Heart left ventricle (tissue), 16 donors: ENCODE measurements at regions not wholly inside any gene's neighbourhood (a gene's known extent, or its start where the extent isn't known, plus 50 kb on each side); places are given as distances from the start of the nearest gene placed in this dataset.
A peak's percentile ranks its signal among the peaks of the same experiment; 100 is the strongest.

ENCODE experiments used
- ATAC-seq, 4 donors: fragments of 200-7000 bp; cut with Tn5 transposase; one replicate each; pipeline ENCODE4 v1.9.1; 2020 to 2022; ENCODE audit warnings: moderate library complexity in 4 of 4, mild to moderate bottlenecking in 3 of 4, moderate number of reproducible peaks in 1 of 4
- DNase-seq, 5 donors: peaks; one replicate each; pipeline ENCODE4 v3.0.0-alpha.2; 2020
- H3K27ac ChIP-seq, 12 donors: fragments of 200-600 bp; sonication (generic) in 4 of 12; one replicate each; pipeline versions ENCODE4 v1.5.0 to v1.8.0; 2016 to 2022; ENCODE audit warnings: mild to moderate bottlenecking in 2 of 12
- H3K27me3 ChIP-seq, 9 donors: fragments of 200-600 bp; sonication (generic) in 2 of 9; one replicate each; pipeline versions ENCODE4 v1.5.1 to v1.8.0; 2016 to 2022; ENCODE audit warnings: mild to moderate bottlenecking in 3 of 9
- H3K36me3 ChIP-seq, 9 donors: fragments of 200-600 bp; sonication (generic) in 2 of 9; one replicate each; pipeline versions ENCODE4 v1.5.0 to v1.8.0; 2018 to 2022; ENCODE audit warnings: mild to moderate bottlenecking in 2 of 9
- H3K4me1 ChIP-seq, 12 donors: fragments of 200-600 bp; sonication (generic) in 4 of 12; one replicate each; pipeline versions ENCODE4 v1.5.0 to v1.8.0; 2016 to 2022; ENCODE audit warnings: mild to moderate bottlenecking in 3 of 12
- H3K4me3 ChIP-seq, 12 donors: fragments of 200-600 bp; sonication (generic) in 4 of 12; one replicate each; pipeline versions ENCODE4 v1.5.0 to v1.8.0; 2017 to 2022; ENCODE audit warnings: mild to moderate bottlenecking in 9 of 12, moderate library complexity in 4 of 12
- H3K9me3 ChIP-seq, 12 donors: fragments of 200-600 bp; sonication (generic) in 4 of 12; one replicate each; pipeline versions ENCODE4 v1.5.0 to v1.8.0; 2016 to 2022; ENCODE audit warnings: mild to moderate bottlenecking in 1 of 12
- CTCF ChIP-seq, 12 donors: fragments of 200-600 bp; sonication (generic) in 4 of 12; IDR thresholded peaks; one replicate each; pipeline versions ENCODE4 v1.5.0 to v1.8.0; 2018 to 2022; ENCODE audit warnings: antibody characterized with exemption in 12 of 12, mild to moderate bottlenecking in 5 of 12
- POLR2A ChIP-seq, 2 donors: fragments of 450-650 bp; IDR thresholded peaks; one replicate each; pipeline ENCODE4 v1.6.1; 2017; ENCODE audit warnings: antibody characterized with exemption in 2 of 2, mild to moderate bottlenecking in 2 of 2, moderate library complexity in 2 of 2
- WGBS, 4 donors: extraction: QIAGEN DNeasy Blood & Tissue Kit in 2 of 4; methylation state at CpG; one replicate each; pipeline versions ENCODE4 v1.1.5 to v1.1.7; 2013 to 2018; 5-methylcytosine and 5-hydroxymethylcytosine counted together
- intact Hi-C, 10 donors: fragments of 100-400 bp; cut with DNase I; formaldehyde crosslinking; loops; one replicate each; pipeline versions ENCODE4 v1.11.1 to v1.14.2; 2022
- donor health status: ischemic (EF 13 %, LVEDD 7.1; RV severe dilation, severe dysfunction).
- donor health status: healthy with polysubstance abuse.
- donor health status: DM: no; HTN: yes; CAD: no.
- donor health status: DM: no; HTN: no; CAD: no.
- donor health status: ischemic (EF 25% LVEDD 6.9; RV normal size, moderate dysfunction).
- donor health status: ischemic (EF 25% LVEDD 5.7; RV mildly dilated, moderate dysfunction).
- donor health status: healthy.
- donor health status: DM: yes; HTN: yes; CAD: no.
- donor health status: ischemic (EF 35%, LVEDD 5.7; RV mildly dilated, moderate dysfunction).
- donor health status: nonischemic (EF 11% LVEDD 7.7; RV severe dilation, severe dysfunction).
- donor health status: DM: yes; HTN: yes; CAD: no.
- donor health status: PGD.
- donor health status: ischemic (EF 29% LVEDD 5.4; RV normal size, mild dysfunction).
- donor health status: nonischemic (EF 23%, LVEDD 6.1; RV moderate dilation, normal function).

GRCh38 chr2:200751786-200752185 is 59.9 kb upstream of the BZW1 start:
- no peaks in the 10 kb centered on the region for H3K36me3 ChIP-seq
- TF ChIP-seq CTCF (IDR thresholded peaks at IDR 0.05) (no peak), POLR2A (IDR thresholded peaks at IDR 0.05) (no peak)
- ATAC-seq (no peak), DNase-seq (no peak)
- H3K9me3 ChIP-seq, result no peaks in the 10 kb centered on the region
- intact Hi-C loops, result no loop called here
- H3K4me1 ChIP-seq, result peaks cover 0 to 13% (median 0%) of the 10 kb centered on the region in 12 donors
- H3K27me3 ChIP-seq, result no peaks in the 10 kb centered on the region
- no peak overlapping the region for H3K4me3 ChIP-seq
- 51 to 67% (median 65%) methylated on average over 2 of the region's 2 CpGs for WGBS, 4 donors
- no peak overlapping the region for H3K27ac ChIP-seq

- intact Hi-C loops, result no loop called here
- Histone ChIP-seq H3K9me3 (no peaks in the 10 kb centered on the region), H3K4me3 (no peak overlapping the region), H3K36me3 (no peaks in the 10 kb centered on the region), H3K4me1 (peaks cover 0 to 13% (median 0%) of the 10 kb centered on the region in 12 donors), H3K27ac (no peak overlapping the region), H3K27me3 (no peaks in the 10 kb centered on the region)
- ATAC-seq (no peak), DNase-seq (no peak)
- WGBS, 4 donors, result 91 to 100% (median 94%) methylated on average over 2 of the region's 2 CpGs
- TF ChIP-seq CTCF (IDR thresholded peaks at IDR 0.05) (no peak), POLR2A (IDR thresholded peaks at IDR 0.05) (no peak)
Measured at GRCh38 chr2:200752332-200752731, 59.4 kb upstream of the BZW1 start.

- no peak for TF ChIP-seq CTCF (IDR thresholded peaks at IDR 0.05)
- TF ChIP-seq POLR2A (IDR thresholded peaks at IDR 0.05), result no peak
- intact Hi-C loops, result no loop called here
- H3K4me3 ChIP-seq, result no peak overlapping the region
- no peak overlapping the region for H3K27ac ChIP-seq
- no peak for ATAC-seq
- no peak for DNase-seq
- WGBS, 4 donors, result 81 to 89% (median 85%) methylated on average over 1 of the region's 1 CpG
- H3K9me3 ChIP-seq, result no peaks in the 10 kb centered on the region
- no peaks in the 10 kb centered on the region for H3K27me3 ChIP-seq
- peaks cover 0 to 8% (median 0%) of the 10 kb centered on the region in 12 donors for H3K4me1 ChIP-seq
- no peaks in the 10 kb centered on the region for H3K36me3 ChIP-seq
Measured at GRCh38 chr2:200752835-200753234, 58.9 kb upstream of the BZW1 start.

GRCh38 chr2:200756618-200757321 is 54.9 kb upstream of the BZW1 start:
- peak in 3 of 4 donors; percentile 32 to 57 (median 41) for ATAC-seq

More at GRCh38 chr2:200756618-200757321, 54.9 kb upstream of the BZW1 start:
- Histone ChIP-seq H3K27me3 (peaks cover 0 to 4% (median 0%) of the 10 kb centered on the region in 9 donors), H3K4me1 (peaks cover 0 to 8% (median 0%) of the 10 kb centered on the region in 12 donors), H3K36me3 (no peaks in the 10 kb centered on the region), H3K4me3 (no peak overlapping the region), H3K9me3 (no peaks in the 10 kb centered on the region), H3K27ac (no peak overlapping the region)
- no peak for TF ChIP-seq POLR2A (IDR thresholded peaks at IDR 0.05)
- no peak for TF ChIP-seq CTCF (IDR thresholded peaks at IDR 0.05)
- intact Hi-C loops, result no loop called here
- 51 to 62% (median 55%) methylated on average over 4 of the region's 4 CpGs for WGBS, 4 donors
- DNase-seq, result no peak
